ENCODE measurements at regions not wholly inside any gene's neighbourhood (a gene's known extent, or its start where the extent isn't known, plus 50 kb on each side); places are given as distances from the start of the nearest gene placed in this dataset.
"Not testable (repeated sequence)": the region's sequence is repeated elsewhere in the genome, so short reads cannot be mapped to it uniquely, and the experiment has no call there.

DNA sequence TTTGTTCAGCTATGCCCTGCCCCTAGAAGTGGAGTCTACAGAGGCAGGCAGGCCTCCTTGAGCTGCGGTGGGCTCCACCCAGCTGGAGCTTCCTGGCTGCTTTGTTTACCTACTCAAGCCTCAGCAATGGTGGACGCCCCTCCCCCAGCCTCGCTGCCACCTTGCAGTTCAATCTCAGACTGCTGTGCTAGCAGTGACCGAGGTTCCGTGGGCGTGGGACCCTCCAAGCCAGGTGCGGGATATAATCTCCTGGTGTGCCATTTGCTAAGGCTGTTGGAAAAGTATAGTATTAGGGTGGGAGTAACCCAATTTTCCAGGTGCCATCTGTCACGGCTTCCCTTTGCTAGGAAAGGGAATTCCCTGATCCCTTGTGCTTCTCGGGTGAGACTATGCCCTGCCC lies 770.2 kb upstream of the VRK2 start:
- DNase-seq; ATAC-seq (ENCODE audit: low read depth); intact Hi-C loops (cut with micrococcal nuclease); H3K27me3 Mint-ChIP-seq; POLR2A ChIA-PET; CTCF ChIA-PET; H3K4me1 Mint-ChIP-seq; H3K4me3 Mint-ChIP-seq; H3K27ac Mint-ChIP-seq; H3K36me3 Mint-ChIP-seq (ENCODE audit: low read depth): not testable (repeated sequence)
- H3K9me3 Mint-ChIP-seq: peaks cover 18% of the 10 kb centered on the region

DNA sequence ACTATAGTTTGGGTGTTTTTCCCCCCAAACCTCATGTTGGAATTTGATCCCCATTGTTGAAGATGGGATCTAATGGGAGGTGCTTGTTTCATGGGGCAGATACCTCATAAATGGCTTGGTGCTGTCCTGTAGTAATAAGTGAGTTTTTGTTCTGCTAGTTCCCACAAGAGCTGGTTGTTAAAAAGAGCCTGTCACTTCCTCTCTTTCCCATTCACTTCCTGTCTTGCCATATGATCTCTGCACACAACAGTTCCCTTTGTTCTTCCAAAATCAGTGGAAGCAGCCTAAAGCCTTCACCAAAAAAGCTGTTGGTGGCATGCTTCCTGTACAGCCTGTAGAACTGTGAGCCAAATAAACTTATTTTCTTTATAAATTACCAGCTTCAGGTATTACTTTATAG lies 768.2 kb upstream of the VRK2 start:
- no peak for DNase-seq
- Mint-ChIP-seq H3K9me3 (peaks cover 22% of the 10 kb centered on the region), H3K4me1 (no peaks in the 10 kb centered on the region), H3K27me3 (no peaks in the 10 kb centered on the region), H3K36me3 (ENCODE audit: low read depth) (no peaks in the 10 kb centered on the region), H3K27ac (no peak overlapping the region), H3K4me3 (no peak overlapping the region)
- ChIA-PET CTCF (no interaction called here), POLR2A (no interaction called here)
- TF ChIP-seq, protein P1, sequence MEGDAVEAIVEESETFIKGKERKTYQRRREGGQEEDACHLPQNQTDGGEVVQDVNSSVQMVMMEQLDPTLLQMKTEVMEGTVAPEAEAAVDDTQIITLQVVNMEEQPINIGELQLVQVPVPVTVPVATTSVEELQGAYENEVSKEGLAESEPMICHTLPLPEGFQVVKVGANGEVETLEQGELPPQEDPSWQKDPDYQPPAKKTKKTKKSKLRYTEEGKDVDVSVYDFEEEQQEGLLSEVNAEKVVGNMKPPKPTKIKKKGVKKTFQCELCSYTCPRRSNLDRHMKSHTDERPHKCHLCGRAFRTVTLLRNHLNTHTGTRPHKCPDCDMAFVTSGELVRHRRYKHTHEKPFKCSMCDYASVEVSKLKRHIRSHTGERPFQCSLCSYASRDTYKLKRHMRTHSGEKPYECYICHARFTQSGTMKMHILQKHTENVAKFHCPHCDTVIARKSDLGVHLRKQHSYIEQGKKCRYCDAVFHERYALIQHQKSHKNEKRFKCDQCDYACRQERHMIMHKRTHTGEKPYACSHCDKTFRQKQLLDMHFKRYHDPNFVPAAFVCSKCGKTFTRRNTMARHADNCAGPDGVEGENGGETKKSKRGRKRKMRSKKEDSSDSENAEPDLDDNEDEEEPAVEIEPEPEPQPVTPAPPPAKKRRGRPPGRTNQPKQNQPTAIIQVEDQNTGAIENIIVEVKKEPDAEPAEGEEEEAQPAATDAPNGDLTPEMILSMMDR (IDR thresholded peaks at IDR 0.05): no peak
- no peak for ATAC-seq (ENCODE audit: low read depth)
- intact Hi-C loops (cut with micrococcal nuclease): no loop called here

DNA sequence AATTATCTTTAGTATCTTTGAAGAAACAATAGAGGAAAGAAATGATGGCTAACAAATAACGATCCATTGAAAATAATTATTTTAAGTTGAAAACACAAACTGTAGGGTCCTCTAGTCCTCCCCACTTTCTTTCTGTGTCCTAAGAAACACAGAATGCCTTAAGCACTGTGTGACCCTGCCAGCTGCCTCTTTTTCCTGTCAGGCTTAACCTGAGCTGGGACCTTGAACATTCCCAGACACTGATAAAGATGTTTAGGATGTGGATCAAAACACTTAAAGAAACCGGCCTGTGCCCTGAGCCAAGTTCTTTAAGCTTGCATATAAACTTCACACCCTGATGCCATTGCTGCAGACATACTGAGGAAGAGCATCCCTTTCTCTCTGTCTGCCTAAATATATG lies 755.4 kb upstream of the VRK2 start:
- Mint-ChIP-seq H3K27me3 (no peaks in the 10 kb centered on the region), H3K9me3 (no peaks in the 10 kb centered on the region), H3K4me1 (no peaks in the 10 kb centered on the region), H3K36me3 (ENCODE audit: low read depth) (no peaks in the 10 kb centered on the region), H3K4me3 (no peak overlapping the region), H3K27ac (no peak overlapping the region)
- ChIA-PET CTCF (no interaction called here), POLR2A (no interaction called here)
- no peak for ATAC-seq (ENCODE audit: low read depth)
- TF ChIP-seq, protein P1 (IDR thresholded peaks at IDR 0.05): no peak
- intact Hi-C loops (cut with micrococcal nuclease): no loop called here
- DNase-seq: no peak

DNA sequence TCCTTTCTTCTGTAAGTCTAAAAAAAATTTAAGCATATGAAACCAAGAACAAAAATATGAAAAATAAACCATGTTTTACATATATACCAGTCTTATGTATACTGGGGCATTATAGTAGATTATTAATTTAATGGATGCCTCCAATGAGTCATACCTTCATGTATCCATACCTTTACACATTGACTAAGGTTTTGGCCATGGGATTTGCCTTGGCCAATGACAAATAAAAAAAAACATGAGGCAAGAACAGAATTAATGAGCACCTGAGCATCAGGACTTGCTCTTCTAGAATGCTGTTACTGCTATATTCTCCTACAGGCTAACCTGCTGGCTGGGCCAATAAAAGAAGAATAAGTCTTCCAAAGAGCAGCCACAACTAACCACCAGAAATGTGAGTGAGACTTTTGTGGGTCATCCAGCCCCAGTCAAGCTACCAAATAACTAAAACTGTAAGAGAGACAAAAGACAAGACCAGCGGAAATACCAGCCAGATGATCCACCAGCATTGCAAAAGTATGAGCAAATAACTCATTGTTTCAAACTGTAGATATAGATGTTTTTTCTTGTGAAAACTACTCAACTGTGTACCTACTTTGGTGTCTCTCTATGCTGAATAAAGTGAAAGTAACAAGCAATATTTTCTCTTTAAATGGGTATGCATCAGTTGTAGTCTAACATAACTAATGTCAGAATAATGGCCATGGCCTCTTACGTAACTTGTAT lies 749.6 kb upstream of the VRK2 start:
- no peak overlapping the region for H3K27ac Mint-ChIP-seq
- no peaks in the 10 kb centered on the region for H3K27me3 Mint-ChIP-seq
- no peaks in the 10 kb centered on the region for H3K4me1 Mint-ChIP-seq
- H3K36me3 Mint-ChIP-seq (ENCODE audit: low read depth): no peaks in the 10 kb centered on the region
- intact Hi-C loops (cut with micrococcal nuclease): no loop called here
- ChIA-PET POLR2A (no interaction called here), CTCF (no interaction called here)
- ATAC-seq (ENCODE audit: low read depth) (no peak), DNase-seq (no peak)
- H3K4me3 Mint-ChIP-seq: no peak overlapping the region
- TF ChIP-seq, protein P1 (IDR thresholded peaks at IDR 0.05): no peak
- no peaks in the 10 kb centered on the region for H3K9me3 Mint-ChIP-seq

DNA sequence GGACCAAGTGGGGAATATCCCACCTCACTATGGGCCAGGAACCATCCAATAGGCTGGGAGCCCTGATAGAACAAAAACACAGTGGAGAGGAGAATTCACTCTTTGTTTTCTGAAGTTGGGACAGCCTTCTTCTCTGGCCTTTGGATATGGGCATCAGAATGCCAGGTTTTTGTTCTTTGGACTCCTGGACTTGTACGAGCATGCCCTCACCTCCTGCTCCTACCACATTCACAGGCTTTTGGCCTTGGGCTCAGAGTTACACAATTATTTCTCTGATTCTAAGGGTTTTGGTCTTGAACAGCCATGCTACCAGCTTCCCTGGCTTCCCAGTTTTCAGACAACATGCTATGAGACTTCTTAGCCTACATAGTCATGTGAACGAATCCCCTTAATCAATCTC lies 732.9 kb upstream of the VRK2 start:
- no peaks in the 10 kb centered on the region for H3K27me3 Mint-ChIP-seq
- ChIA-PET POLR2A (no interaction called here), CTCF (no interaction called here)
- H3K27ac Mint-ChIP-seq: no peak overlapping the region
- TF ChIP-seq, protein P1 (IDR thresholded peaks at IDR 0.05): no peak
- DNase-seq: no peak
- peaks cover 4% of the 10 kb centered on the region for H3K36me3 Mint-ChIP-seq (ENCODE audit: low read depth)
- intact Hi-C loops (cut with micrococcal nuclease): no loop called here
- H3K4me3 Mint-ChIP-seq: no peak overlapping the region
- no peaks in the 10 kb centered on the region for H3K9me3 Mint-ChIP-seq
- ATAC-seq (ENCODE audit: low read depth): no peak
- H3K4me1 Mint-ChIP-seq: no peaks in the 10 kb centered on the region

DNA sequence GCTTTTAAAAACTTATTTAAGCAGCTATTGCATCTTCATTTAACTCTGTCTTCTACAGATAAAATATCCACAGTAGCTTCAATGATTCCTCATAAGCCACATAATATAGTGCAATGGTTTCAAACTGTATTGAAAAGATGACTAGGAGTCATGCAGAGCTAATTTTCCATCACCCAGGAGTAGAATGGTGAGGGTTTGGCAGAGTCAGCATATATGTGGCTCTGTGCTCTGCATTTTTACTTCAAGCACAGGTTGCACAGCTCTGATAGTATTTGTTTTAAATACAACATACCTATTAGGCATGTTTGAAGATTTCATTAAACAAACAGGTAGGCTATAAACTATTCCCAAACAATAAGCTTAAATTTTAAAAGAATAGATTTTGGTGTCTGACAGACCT lies 731.9 kb upstream of the VRK2 start:
- TF ChIP-seq, protein P1 (IDR thresholded peaks at IDR 0.05): no peak
- Mint-ChIP-seq H3K27me3 (no peaks in the 10 kb centered on the region), H3K27ac (no peak overlapping the region), H3K4me3 (no peak overlapping the region), H3K9me3 (no peaks in the 10 kb centered on the region), H3K4me1 (no peaks in the 10 kb centered on the region), H3K36me3 (ENCODE audit: low read depth) (peaks cover 4% of the 10 kb centered on the region)
- no peak for DNase-seq
- intact Hi-C loops (cut with micrococcal nuclease): no loop called here
- ChIA-PET POLR2A (no interaction called here), CTCF (no interaction called here)
- no peak for ATAC-seq (ENCODE audit: low read depth)

Data from activated B cell treated with CpG ODN at 0.5 μM for 24 hours (primary cell).